ENCODE measurements at regions not wholly inside any gene's neighbourhood (a gene's known extent, or its start where the extent isn't known, plus 50 kb on each side); places are given as distances from the start of the nearest gene placed in this dataset.

- TF ChIP-seq CTCF (conservative IDR thresholded peaks at IDR 0.05; ENCODE audit: low read length), result no peak
- TF ChIP-seq EZH2phosphoT487 (IDR thresholded peaks at IDR 0.05; ENCODE audit: borderline replicate concordance, low read depth, low read length), result no peak
Measured at GRCh38 chr2:14023558-14023957, 609.0 kb upstream of the LRATD1 start.
